PC-3 (cell line): ENCODE measurements at regions not wholly inside any gene's neighbourhood (a gene's known extent, or its start where the extent isn't known, plus 50 kb on each side); places are given as distances from the start of the nearest gene placed in this dataset.

ENCODE experiments used
- ATAC-seq: fragments of 200-7000 bp; cut with Tn5 transposase; 2 replicates; pipeline ENCODE4 v1.9.1; 2020; ENCODE audit warnings: mild to moderate bottlenecking, moderate library complexity
- BruUV-seq: library from RNA; stranded (reverse); fragments of 400-500 nt; replicated peaks from 2 replicates; lab custom pipeline; 2021; lab: Mats Ljungman, UMichigan
- CTCF ChIA-PET: fragments of 300-600 bp; sonication (Branson Sonifier 250); formaldehyde crosslinking; loops from one replicate; lab custom pipeline; 2022; ENCODE audit warnings: antibody characterized with exemption; lab: Charles Lee
- POLR2A ChIA-PET: fragments of 300-600 bp; sonication (Branson Sonifier 250); formaldehyde crosslinking; loops from one replicate; lab custom pipeline; 2022; ENCODE audit warnings: antibody characterized with exemption; ENCODE audit not compliant: unreplicated experiment; lab: Charles Lee
- DNase-seq: peaks from one replicate; pipeline ENCODE4 v3.0.0-alpha.2; 2015
- H2AFZ ChIP-seq: fragments of 300-600 bp; sonication (generic); 2 replicates; pipeline ENCODE4 v1.6.0; 2016; ENCODE audit warnings: antibody characterized with exemption, low read length
- H3F3A ChIP-seq: fragments of 300-600 bp; sonication (generic); one replicate; pipeline ENCODE4 v1.6.0; 2017; ENCODE audit warnings: antibody characterized with exemption, low read length, control low read depth, mild to moderate bottlenecking; ENCODE audit not compliant: unreplicated experiment
- H3K27ac ChIP-seq: fragments of 300-600 bp; sonication (generic); 2 replicates; pipeline ENCODE4 v1.5.1; 2016; ENCODE audit warnings: mild to moderate bottlenecking, low read length
- H3K27me3 ChIP-seq: fragments of 300-600 bp; sonication (generic); 2 replicates; pipeline ENCODE4 v1.6.1; 2016; ENCODE audit warnings: low read length, mixed read lengths
- H3K36me3 ChIP-seq: fragments of 300-600 bp; sonication (generic); 2 replicates; pipeline ENCODE4 v1.6.1; 2016; ENCODE audit warnings: low read depth, mixed run types, low read length, mixed read lengths
- H3K4me1 ChIP-seq: fragments of 300-600 bp; sonication (generic); 2 replicates; pipeline ENCODE4 v1.5.1; 2016; ENCODE audit warnings: low read length; ENCODE audit not compliant: insufficient read depth
- H3K4me2 ChIP-seq: fragments of 300-600 bp; sonication (generic); 2 replicates; pipeline ENCODE4 v1.6.0; 2016; ENCODE audit warnings: low read length
- H3K4me3 ChIP-seq: fragments of 300-600 bp; sonication (generic); 2 replicates; pipeline ENCODE4 v1.5.1; 2016; ENCODE audit warnings: mild to moderate bottlenecking, low read length, mixed read lengths
- H3K79me2 ChIP-seq: fragments of 300-600 bp; sonication (generic); 2 replicates; pipeline ENCODE4 v1.6.1; 2017; ENCODE audit warnings: low read length, mixed read lengths
- H3K9ac ChIP-seq: fragments of 300-600 bp; sonication (generic); 2 replicates; pipeline ENCODE4 v1.6.0; 2016; ENCODE audit warnings: mild to moderate bottlenecking, low read length
- H3K9me2 ChIP-seq: fragments of 300-600 bp; sonication (generic); replicated peaks from 2 replicates; pipeline ENCODE4 v1.6.1; 2016; ENCODE audit warnings: mixed run types, low read length, mixed read lengths
- H3K9me3 ChIP-seq: fragments of 300-600 bp; sonication (generic); 2 replicates; pipeline ENCODE4 v1.6.1; 2016; ENCODE audit warnings: low read length, mixed read lengths
- H4K20me1 ChIP-seq: fragments of 300-600 bp; sonication (generic); 2 replicates; pipeline ENCODE4 v1.6.1; 2016; ENCODE audit warnings: low read length, mixed read lengths
- CTCF ChIP-seq: fragments of 300-600 bp; sonication (generic); conservative IDR thresholded peaks from 2 replicates; pipeline ENCODE4 v1.5.1; 2017; ENCODE audit warnings: antibody characterized with exemption, low read depth, mild to moderate bottlenecking, low read length
- EZH2 ChIP-seq: fragments of 300-600 bp; sonication (generic); IDR thresholded peaks from one replicate; pipeline ENCODE4 v1.6.1; 2017; ENCODE audit warnings: antibody characterized with exemption, mild to moderate bottlenecking, low read length; ENCODE audit not compliant: unreplicated experiment
- EZH2phosphoT487 ChIP-seq: fragments of 300-600 bp; sonication (generic); IDR thresholded peaks from 2 replicates; pipeline ENCODE4 v1.6.1; 2018; ENCODE audit warnings: mild to moderate bottlenecking, antibody characterized with exemption, low read length, borderline replicate concordance
- intact Hi-C: fragments of 100-400 bp; cut with micrococcal nuclease; formaldehyde crosslinking; loops from 2 replicates; pipeline ENCODE4 v1.9.0; 2023

- TF ChIP-seq CTCF (no peak), EZH2phosphoT487 (no peak), EZH2 (no peak)
- Histone ChIP-seq H3K9ac (no peak overlapping the region), H3K27ac (no peak overlapping the region), H3K4me2 (no peak overlapping the region), H3K9me3 (no peaks in the 10 kb centered on the region), H3K79me2 (no peaks in the 10 kb centered on the region), H3K9me2 (no peaks in the 10 kb centered on the region), H3K4me3 (no peak overlapping the region), H2AFZ (no peak overlapping the region), H4K20me1 (no peaks in the 10 kb centered on the region), H3K27me3 (no peaks in the 10 kb centered on the region), H3K36me3 (no peaks in the 10 kb centered on the region), H3K4me1 (no peaks in the 10 kb centered on the region), H3F3A (no peaks in the 10 kb centered on the region)
- DNase-seq (no peak), ATAC-seq (no peak)
- POLR2A ChIA-PET, result no interaction called here
- CTCF ChIA-PET, result no interaction called here
- no TSS peak for BruUV-seq
- intact Hi-C loops, result no loop called here
Measured at GRCh38 chr14:101121508-101122139, 218.1 kb upstream of the RTL1 start.

DNA sequence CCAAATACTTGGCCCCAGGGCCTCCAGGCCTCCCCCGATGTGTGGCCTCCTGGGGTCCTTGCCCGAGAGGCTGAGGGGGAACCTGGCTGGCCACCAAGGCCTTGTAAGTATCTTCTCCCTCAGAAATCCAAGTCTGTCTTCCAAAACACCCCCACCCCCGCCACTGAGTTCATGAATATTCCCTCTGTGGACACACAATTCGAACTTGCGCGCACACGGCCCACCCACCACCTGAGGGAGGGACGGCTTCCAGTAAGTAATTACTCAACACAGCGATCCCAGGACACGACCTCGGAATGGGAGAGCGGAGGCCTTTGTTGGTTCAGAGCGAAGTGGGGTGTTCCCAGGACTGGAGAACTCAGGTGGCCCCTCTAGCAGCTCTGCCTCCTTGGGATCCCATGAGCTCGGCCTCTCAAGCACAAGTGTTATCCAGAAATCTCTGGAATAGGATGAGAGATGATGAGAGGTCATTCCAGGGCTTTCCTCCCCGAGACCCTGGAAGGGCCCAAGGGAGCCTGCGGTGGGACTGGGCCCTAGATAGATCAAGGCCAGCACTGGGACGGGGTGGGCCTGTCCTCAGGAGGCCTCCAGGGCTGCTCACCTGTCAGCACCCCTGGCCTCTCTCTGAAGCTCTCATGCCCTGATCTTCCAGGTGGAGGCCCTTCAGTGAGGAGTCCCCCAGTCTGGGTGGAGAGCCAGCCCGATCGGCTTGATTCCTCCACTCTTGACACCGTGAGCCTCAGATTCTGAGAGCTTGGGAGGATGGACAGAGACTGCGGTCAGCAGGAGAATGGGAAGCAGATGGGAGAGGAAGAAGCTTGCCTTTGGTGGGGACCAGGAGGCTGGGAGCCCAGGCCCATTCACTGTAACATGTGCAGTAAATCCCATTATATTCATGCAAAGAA is 219.0 kb upstream of the RTL1 start:
- TF ChIP-seq EZH2, result no peak
- no peak for TF ChIP-seq EZH2phosphoT487
- TF ChIP-seq CTCF, result no peak
- Histone ChIP-seq H3K79me2 (no peaks in the 10 kb centered on the region), H3K9me2 (no peaks in the 10 kb centered on the region), H3K9ac (no peak overlapping the region), H3K27ac (no peak overlapping the region), H3K4me3 (no peak overlapping the region), H3F3A (no peaks in the 10 kb centered on the region), H3K36me3 (no peaks in the 10 kb centered on the region), H2AFZ (no peak overlapping the region), H3K27me3 (no peaks in the 10 kb centered on the region), H4K20me1 (no peaks in the 10 kb centered on the region), H3K4me2 (no peak overlapping the region), H3K9me3 (no peaks in the 10 kb centered on the region), H3K4me1 (no peaks in the 10 kb centered on the region)
- intact Hi-C loops, result no loop called here
- ATAC-seq, result no peak
- DNase-seq, result no peak
- ChIA-PET POLR2A (no interaction called here), CTCF (no interaction called here)
- BruUV-seq, result no TSS peak
